HUES6 (cell line): ENCODE measurements at regions not wholly inside any gene's neighbourhood (a gene's known extent, or its start where the extent isn't known, plus 50 kb on each side); places are given as distances from the start of the nearest gene placed in this dataset.
A peak's percentile ranks its signal among the peaks of the same experiment; 100 is the strongest.
"Not testable (repeated sequence)": the region's sequence is repeated elsewhere in the genome, so short reads cannot be mapped to it uniquely, and the experiment has no call there.

Source experiments
- H3K27ac ChIP-seq: 2 replicates; pipeline ENCODE4 v1.7.0; 2013; ENCODE audit warnings: low read depth, mild to moderate bottlenecking, low read length, inconsistent platforms
- H3K27me3 ChIP-seq: 2 replicates; pipeline ENCODE4 v1.6.1; 2013; ENCODE audit warnings: low read length; ENCODE audit not compliant: control insufficient read depth, insufficient read depth
- H3K36me3 ChIP-seq: 2 replicates; pipeline ENCODE4 v1.6.1; 2013; ENCODE audit warnings: low read length; ENCODE audit not compliant: control insufficient read depth, insufficient read depth
- H3K4me1 ChIP-seq: 2 replicates; pipeline ENCODE4 v1.6.1; 2013; ENCODE audit warnings: low read length; ENCODE audit not compliant: control insufficient read depth, insufficient read depth
- H3K4me3 ChIP-seq: 2 replicates; pipeline ENCODE4 v1.5.1; 2013; ENCODE audit warnings: low read depth, low read length
- H3K9ac ChIP-seq: one replicate; pipeline ENCODE4 v1.6.1; 2013; ENCODE audit warnings: mild to moderate bottlenecking, low read length
- H3K9me3 ChIP-seq: 2 replicates; pipeline ENCODE4 v1.6.1; 2013; ENCODE audit warnings: low read depth, low read length; ENCODE audit not compliant: control insufficient read depth, insufficient read depth

- Histone ChIP-seq H3K27ac (no peak overlapping the region), H3K36me3 (no peaks in the 10 kb centered on the region), H3K4me3 (no peak overlapping the region), H3K9ac (no peak overlapping the region), H3K27me3 (no peaks in the 10 kb centered on the region), H3K4me1 (peaks cover 5% of the 10 kb centered on the region; the same call in 1 of the 2 replicates), H3K9me3 (no peaks in the 10 kb centered on the region; the same call in 1 of the 2 replicates)
Observed at GRCh38 chr6:27168586-27169443, 78.7 kb upstream of the PRSS16 start.

- not testable (repeated sequence) for H3K4me3 ChIP-seq, H3K27ac ChIP-seq, H3K4me1 ChIP-seq, H3K36me3 ChIP-seq, H3K27me3 ChIP-seq, H3K9me3 ChIP-seq, H3K9ac ChIP-seq
Observed at GRCh38 chr6:27172524-27173231, 74.8 kb upstream of the PRSS16 start.

- H3K27me3 ChIP-seq, H3K27ac ChIP-seq, H3K9ac ChIP-seq: not testable (repeated sequence)
Observed at GRCh38 chr6:27173232-27173601, 74.3 kb upstream of the PRSS16 start.

GRCh38 chr6:27174958-27175357 is 72.5 kb upstream of the PRSS16 start:
- no peak overlapping the region for H3K9ac ChIP-seq
- H3K36me3 ChIP-seq = no peaks in the 10 kb centered on the region
- H3K4me1 ChIP-seq = peaks cover 8% of the 10 kb centered on the region
- no peaks in the 10 kb centered on the region for H3K9me3 ChIP-seq
- no peaks in the 10 kb centered on the region for H3K27me3 ChIP-seq
- no peak overlapping the region for H3K27ac ChIP-seq
- H3K4me3 ChIP-seq = no peak overlapping the region

More at GRCh38 chr6:27173232-27173601, 74.3 kb upstream of the PRSS16 start:
- H3K4me1 ChIP-seq, H3K9me3 ChIP-seq, H3K4me3 ChIP-seq, H3K36me3 ChIP-seq: not testable (repeated sequence)

- peak overlapping the region; percentile 97 for H3K4me3 ChIP-seq
- H3K27ac ChIP-seq = no peak overlapping the region
- no peak overlapping the region for H3K9ac ChIP-seq
- peaks cover 8% of the 10 kb centered on the region for H3K4me1 ChIP-seq
- H3K27me3 ChIP-seq = no peaks in the 10 kb centered on the region
- no peaks in the 10 kb centered on the region for H3K9me3 ChIP-seq
- H3K36me3 ChIP-seq = no peaks in the 10 kb centered on the region
Observed at GRCh38 chr6:27176096-27176495, 71.4 kb upstream of the PRSS16 start.

GRCh38 chr6:27176523-27177484 is 70.7 kb upstream of the PRSS16 start:
- no peak overlapping the region for H3K27ac ChIP-seq
- no peaks in the 10 kb centered on the region for H3K27me3 ChIP-seq
- peaks cover 8% of the 10 kb centered on the region for H3K4me1 ChIP-seq
- peak overlapping the region; percentile 97 for H3K4me3 ChIP-seq
- peak overlapping the region; percentile 92 for H3K9ac ChIP-seq
- no peaks in the 10 kb centered on the region for H3K36me3 ChIP-seq
- no peaks in the 10 kb centered on the region for H3K9me3 ChIP-seq

GRCh38 chr6:27177485-27178406 is 69.8 kb upstream of the PRSS16 start:
- Histone ChIP-seq H3K9ac (peak overlapping the region; percentile 92), H3K36me3 (no peaks in the 10 kb centered on the region), H3K4me1 (peaks cover 8% of the 10 kb centered on the region), H3K4me3 (peak overlapping the region; percentile 97), H3K27me3 (no peaks in the 10 kb centered on the region), H3K9me3 (no peaks in the 10 kb centered on the region), H3K27ac (peak overlapping the region; percentile 33)

GRCh38 chr6:27178407-27178730 is 69.1 kb upstream of the PRSS16 start:
- Histone ChIP-seq H3K27me3 (no peaks in the 10 kb centered on the region), H3K9me3 (no peaks in the 10 kb centered on the region), H3K4me3 (peak overlapping the region; percentile 97), H3K27ac (peak overlapping the region; percentile 33), H3K4me1 (peaks cover 8% of the 10 kb centered on the region), H3K9ac (peak overlapping the region; percentile 89), H3K36me3 (no peaks in the 10 kb centered on the region)

- Histone ChIP-seq H3K9ac (peak overlapping the region; percentile 89), H3K27ac (no peak overlapping the region), H3K4me3 (peak overlapping the region; percentile 97), H3K36me3 (no peaks in the 10 kb centered on the region), H3K27me3 (no peaks in the 10 kb centered on the region), H3K9me3 (no peaks in the 10 kb centered on the region), H3K4me1 (peaks cover 8% of the 10 kb centered on the region)
Observed at GRCh38 chr6:27178860-27179259, 68.6 kb upstream of the PRSS16 start.
